ENCODE measurements at regions not wholly inside any gene's neighbourhood (a gene's known extent, or its start where the extent isn't known, plus 50 kb on each side); places are given as distances from the start of the nearest gene placed in this dataset.

- TF ChIP-seq CTCF (IDR thresholded peaks at IDR 0.05) (no peak), EP300 (IDR thresholded peaks at IDR 0.05) (no peak)
Observed at GRCh38 chrX:1119275-1119674, 93.2 kb downstream of the CRLF2 start.

All from upper lobe of left lung (tissue), 4 donors.